HUES6 (cell line): ENCODE measurements at regions not wholly inside any gene's neighbourhood (a gene's known extent, or its start where the extent isn't known, plus 50 kb on each side); places are given as distances from the start of the nearest gene placed in this dataset.

ENCODE experiments used
- H3K27ac ChIP-seq: 2 replicates; pipeline ENCODE4 v1.7.0; 2013; ENCODE audit warnings: low read depth, mild to moderate bottlenecking, low read length, inconsistent platforms
- H3K27me3 ChIP-seq: 2 replicates; pipeline ENCODE4 v1.6.1; 2013; ENCODE audit warnings: low read length; ENCODE audit not compliant: control insufficient read depth, insufficient read depth
- H3K36me3 ChIP-seq: 2 replicates; pipeline ENCODE4 v1.6.1; 2013; ENCODE audit warnings: low read length; ENCODE audit not compliant: control insufficient read depth, insufficient read depth
- H3K4me1 ChIP-seq: 2 replicates; pipeline ENCODE4 v1.6.1; 2013; ENCODE audit warnings: low read length; ENCODE audit not compliant: control insufficient read depth, insufficient read depth
- H3K4me3 ChIP-seq: 2 replicates; pipeline ENCODE4 v1.5.1; 2013; ENCODE audit warnings: low read depth, low read length
- H3K9ac ChIP-seq: one replicate; pipeline ENCODE4 v1.6.1; 2013; ENCODE audit warnings: mild to moderate bottlenecking, low read length
- H3K9me3 ChIP-seq: 2 replicates; pipeline ENCODE4 v1.6.1; 2013; ENCODE audit warnings: low read depth, low read length; ENCODE audit not compliant: control insufficient read depth, insufficient read depth

- Histone ChIP-seq H3K36me3 (no peaks in the 10 kb centered on the region), H3K4me3 (no peak overlapping the region), H3K9ac (no peak overlapping the region), H3K9me3 (no peaks in the 10 kb centered on the region), H3K27me3 (no peaks in the 10 kb centered on the region), H3K4me1 (no peaks in the 10 kb centered on the region), H3K27ac (no peak overlapping the region)
Measured at GRCh38 chr4:176422511-176422910, 102.7 kb downstream of the SPCS3 start.

- H3K9me3 ChIP-seq: no peaks in the 10 kb centered on the region
- H3K4me1 ChIP-seq: no peaks in the 10 kb centered on the region
- H3K9ac ChIP-seq: no peak overlapping the region
- no peaks in the 10 kb centered on the region for H3K36me3 ChIP-seq
- H3K27ac ChIP-seq: no peak overlapping the region
- no peaks in the 10 kb centered on the region for H3K27me3 ChIP-seq
- no peak overlapping the region for H3K4me3 ChIP-seq
Measured at GRCh38 chr4:176425035-176425434, 105.3 kb downstream of the SPCS3 start.

GRCh38 chr4:176432811-176433540, 113.2 kb downstream of the SPCS3 start:
- Histone ChIP-seq H3K27ac (no peak overlapping the region), H3K4me1 (no peaks in the 10 kb centered on the region), H3K9ac (no peak overlapping the region), H3K9me3 (no peaks in the 10 kb centered on the region), H3K36me3 (no peaks in the 10 kb centered on the region), H3K4me3 (no peak overlapping the region), H3K27me3 (no peaks in the 10 kb centered on the region)

GRCh38 chr4:176433983-176434382, 114.2 kb downstream of the SPCS3 start:
- H3K4me3 ChIP-seq: no peak overlapping the region
- no peaks in the 10 kb centered on the region for H3K4me1 ChIP-seq
- H3K36me3 ChIP-seq: no peaks in the 10 kb centered on the region
- no peaks in the 10 kb centered on the region for H3K27me3 ChIP-seq
- H3K9ac ChIP-seq: no peak overlapping the region
- H3K9me3 ChIP-seq: no peaks in the 10 kb centered on the region
- H3K27ac ChIP-seq: no peak overlapping the region

- no peak overlapping the region for H3K4me3 ChIP-seq
- no peaks in the 10 kb centered on the region for H3K4me1 ChIP-seq
- H3K27me3 ChIP-seq: no peaks in the 10 kb centered on the region
- no peak overlapping the region for H3K27ac ChIP-seq
- no peaks in the 10 kb centered on the region for H3K9me3 ChIP-seq
- H3K36me3 ChIP-seq: no peaks in the 10 kb centered on the region
- no peak overlapping the region for H3K9ac ChIP-seq
Measured at GRCh38 chr4:176435901-176436292, 116.1 kb downstream of the SPCS3 start.

- Histone ChIP-seq H3K27me3 (no peaks in the 10 kb centered on the region), H3K36me3 (no peaks in the 10 kb centered on the region), H3K4me1 (no peaks in the 10 kb centered on the region), H3K9ac (no peak overlapping the region), H3K4me3 (no peak overlapping the region), H3K27ac (no peak overlapping the region), H3K9me3 (no peaks in the 10 kb centered on the region)
Measured at GRCh38 chr4:176436293-176436973, 116.7 kb downstream of the SPCS3 start.

- Histone ChIP-seq H3K27ac (no peak overlapping the region), H3K4me3 (no peak overlapping the region)
Measured at GRCh38 chr4:176437756-176438155, 118.0 kb downstream of the SPCS3 start.

GRCh38 chr4:176438401-176438800, 118.6 kb downstream of the SPCS3 start:
- Histone ChIP-seq H3K9ac (no peak overlapping the region), H3K27ac (no peak overlapping the region), H3K4me1 (no peaks in the 10 kb centered on the region), H3K36me3 (no peaks in the 10 kb centered on the region), H3K4me3 (no peak overlapping the region), H3K27me3 (no peaks in the 10 kb centered on the region), H3K9me3 (no peaks in the 10 kb centered on the region)

More at GRCh38 chr4:176437756-176438155, 118.0 kb downstream of the SPCS3 start:
- Histone ChIP-seq H3K36me3 (no peaks in the 10 kb centered on the region), H3K4me1 (no peaks in the 10 kb centered on the region), H3K9me3 (no peaks in the 10 kb centered on the region), H3K9ac (no peak overlapping the region), H3K27me3 (no peaks in the 10 kb centered on the region)

- no peak overlapping the region for H3K9ac ChIP-seq
- no peaks in the 10 kb centered on the region for H3K36me3 ChIP-seq
- H3K9me3 ChIP-seq: no peaks in the 10 kb centered on the region
- H3K27me3 ChIP-seq: no peaks in the 10 kb centered on the region
- H3K4me1 ChIP-seq: no peaks in the 10 kb centered on the region
- no peak overlapping the region for H3K27ac ChIP-seq
- no peak overlapping the region for H3K4me3 ChIP-seq
Measured at GRCh38 chr4:176439611-176440010, 119.8 kb downstream of the SPCS3 start.

- Histone ChIP-seq H3K27me3 (no peaks in the 10 kb centered on the region), H3K9me3 (no peaks in the 10 kb centered on the region), H3K36me3 (no peaks in the 10 kb centered on the region), H3K27ac (no peak overlapping the region), H3K4me3 (no peak overlapping the region), H3K9ac (no peak overlapping the region), H3K4me1 (no peaks in the 10 kb centered on the region)
Measured at GRCh38 chr4:176440698-176441097, 120.9 kb downstream of the SPCS3 start.

- H3K36me3 ChIP-seq: no peaks in the 10 kb centered on the region
- no peak overlapping the region for H3K9ac ChIP-seq
- H3K4me3 ChIP-seq: no peak overlapping the region
- H3K9me3 ChIP-seq: no peaks in the 10 kb centered on the region
- H3K4me1 ChIP-seq: no peaks in the 10 kb centered on the region
- H3K27me3 ChIP-seq: no peaks in the 10 kb centered on the region
- no peak overlapping the region for H3K27ac ChIP-seq
Measured at GRCh38 chr4:176441594-176441993, 121.8 kb downstream of the SPCS3 start.
